Stimulated activated CD8-positive, alpha-beta memory T cell treated with anti-CD3 and anti-CD28 coated beads, Interleukin-7, amount 100 ng/mL, for 4 hours (primary cell): ENCODE measurements at regions not wholly inside any gene's neighbourhood (a gene's known extent, or its start where the extent isn't known, plus 50 kb on each side); places are given as distances from the start of the nearest gene placed in this dataset.
"Not testable (repeated sequence)": the region's sequence is repeated elsewhere in the genome, so short reads cannot be mapped to it uniquely, and the experiment has no call there.

Experiments used
- DNase-seq, 2 donors: peaks; one replicate each; pipeline ENCODE4 v3.0.0-alpha.2; 2020; ENCODE audit warnings: low read depth in 2 of 2

- no peak for DNase-seq
These were observed 473.0 kb upstream of the C16orf82 start for GRCh38 chr16:26593700-26594099.

GRCh38 chr16:26594666-26595065 is 472.1 kb upstream of the C16orf82 start:
- DNase-seq, result no peak

DNA sequence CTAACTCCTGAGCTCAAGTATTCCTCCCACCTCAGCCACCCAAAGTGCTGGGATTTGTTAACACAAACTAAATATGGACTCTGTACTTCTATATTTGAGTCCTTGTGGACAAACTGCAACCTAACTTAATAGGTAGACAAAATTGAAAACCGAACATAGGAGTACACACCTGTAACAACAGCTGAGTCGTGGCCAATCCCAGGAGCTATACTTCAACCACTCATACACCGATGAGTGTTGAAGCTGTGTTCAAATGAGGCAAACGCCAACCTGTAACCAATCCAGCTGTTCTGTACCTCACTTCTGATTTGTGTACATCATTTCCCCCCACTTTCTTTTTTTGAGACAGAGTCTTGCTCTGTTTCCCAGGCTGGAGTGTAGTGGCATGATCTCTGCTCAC is 471.5 kb upstream of the C16orf82 start:
- DNase-seq, result no peak

- not testable (repeated sequence) for DNase-seq
These were observed 470.7 kb upstream of the C16orf82 start for GRCh38 chr16:26596033-26596432.

DNA sequence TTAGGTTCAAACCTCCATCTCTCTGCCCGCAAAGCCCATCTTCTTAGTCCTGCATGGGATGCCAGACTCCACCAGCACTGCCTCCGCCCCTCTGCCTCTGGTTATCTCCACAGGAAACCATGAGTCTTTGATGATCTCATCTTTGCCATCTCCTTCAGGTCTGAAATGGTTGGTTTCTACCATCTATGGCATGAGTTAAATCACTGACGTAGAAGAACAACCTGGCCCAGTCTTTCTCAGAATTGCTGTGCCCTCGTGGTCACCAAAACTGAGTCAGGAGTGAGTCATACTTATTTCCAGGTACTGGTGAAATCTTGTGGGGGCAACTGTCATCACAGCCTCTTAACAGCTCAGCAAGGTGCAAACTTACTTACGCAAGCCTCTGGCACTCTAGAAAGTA is 468.7 kb upstream of the C16orf82 start:
- peak; percentile 43 to 61 for DNase-seq

GRCh38 chr16:26598998-26599784 is 467.5 kb upstream of the C16orf82 start:
- DNase-seq, result no peak

DNA sequence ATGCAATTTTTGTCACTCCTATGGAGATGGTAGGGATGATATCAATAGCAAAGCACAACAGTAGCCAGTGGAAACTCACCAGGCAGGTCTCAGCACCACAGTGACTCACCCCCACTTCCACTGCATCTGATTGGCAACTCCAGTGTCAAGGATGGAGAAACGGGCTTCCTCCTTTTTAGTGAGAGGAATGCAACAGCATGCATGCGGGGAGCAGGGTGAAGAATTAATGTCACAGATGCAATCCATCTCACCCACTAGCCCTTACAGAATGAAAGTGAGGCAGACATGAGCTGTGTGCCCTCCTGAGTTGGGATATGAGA is 467.0 kb upstream of the C16orf82 start:
- no peak for DNase-seq

GRCh38 chr16:26601335-26601734 is 465.4 kb upstream of the C16orf82 start:
- DNase-seq, result no peak

DNA sequence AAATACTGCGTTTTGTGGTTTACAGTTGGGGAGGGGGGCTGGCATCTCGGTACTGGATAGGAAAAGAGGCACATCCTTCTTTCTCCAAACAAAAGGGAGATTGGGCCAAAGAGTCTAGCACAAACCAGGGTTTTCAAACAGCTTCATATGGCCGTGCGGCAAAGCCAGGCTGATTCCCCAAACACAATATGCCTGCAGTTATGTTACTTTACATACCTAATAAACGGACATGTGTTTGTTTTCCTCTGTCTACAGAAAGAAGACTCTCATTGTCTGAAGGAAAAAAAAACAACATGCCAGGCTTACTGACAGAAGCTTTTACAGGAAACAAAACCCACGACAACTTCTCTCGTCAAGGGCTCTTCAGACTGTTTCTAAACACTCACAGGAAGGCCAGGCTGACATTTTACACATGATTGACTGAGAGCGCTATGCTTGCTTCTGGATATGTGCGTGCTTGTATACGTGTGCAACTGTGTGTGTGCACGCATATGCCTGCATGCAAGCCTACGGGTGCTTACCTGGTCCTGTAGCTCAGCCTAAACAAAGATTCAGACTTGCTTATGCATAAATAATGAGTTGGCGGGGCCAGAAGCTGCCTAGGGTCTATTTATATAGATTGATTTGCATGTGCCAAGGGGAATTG is 461.0 kb upstream of the C16orf82 start:
- no peak for DNase-seq

DNA sequence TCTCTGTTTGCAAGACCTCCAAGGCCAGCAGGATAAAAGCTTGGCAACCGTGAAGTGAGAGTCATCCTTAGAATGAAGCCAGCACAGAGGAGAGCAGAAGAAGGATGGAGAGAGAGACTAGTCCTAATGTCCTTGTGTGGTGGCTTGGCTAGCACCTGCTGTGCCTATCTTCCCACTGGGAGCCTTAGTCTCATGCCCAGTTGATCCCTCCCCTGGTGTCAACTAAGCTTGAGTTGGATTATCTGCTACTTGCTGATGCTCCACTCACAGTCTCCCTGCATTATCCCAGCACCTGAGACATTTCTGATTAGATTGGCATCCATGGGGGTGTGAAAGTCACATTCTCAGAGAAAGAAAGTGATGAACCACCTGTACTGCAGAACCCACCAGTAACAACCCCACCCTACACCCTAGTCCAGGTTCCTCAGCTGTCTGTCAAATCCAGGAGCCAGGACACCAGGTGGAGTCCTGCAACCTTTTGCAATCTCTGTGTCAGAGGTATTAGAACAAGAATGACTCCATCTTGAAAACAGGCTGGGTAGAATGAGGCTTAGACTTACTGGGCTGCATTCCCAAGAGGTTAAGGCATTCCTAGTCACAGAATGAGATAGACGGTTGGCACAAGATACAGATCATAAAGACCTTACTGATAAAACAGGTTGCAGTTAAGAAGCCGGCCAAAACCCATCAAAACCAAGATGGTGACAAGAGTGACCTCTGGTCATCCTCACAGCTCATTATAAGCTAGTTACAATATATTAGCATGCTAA is 460.2 kb upstream of the C16orf82 start:
- DNase-seq, result no peak

DNA sequence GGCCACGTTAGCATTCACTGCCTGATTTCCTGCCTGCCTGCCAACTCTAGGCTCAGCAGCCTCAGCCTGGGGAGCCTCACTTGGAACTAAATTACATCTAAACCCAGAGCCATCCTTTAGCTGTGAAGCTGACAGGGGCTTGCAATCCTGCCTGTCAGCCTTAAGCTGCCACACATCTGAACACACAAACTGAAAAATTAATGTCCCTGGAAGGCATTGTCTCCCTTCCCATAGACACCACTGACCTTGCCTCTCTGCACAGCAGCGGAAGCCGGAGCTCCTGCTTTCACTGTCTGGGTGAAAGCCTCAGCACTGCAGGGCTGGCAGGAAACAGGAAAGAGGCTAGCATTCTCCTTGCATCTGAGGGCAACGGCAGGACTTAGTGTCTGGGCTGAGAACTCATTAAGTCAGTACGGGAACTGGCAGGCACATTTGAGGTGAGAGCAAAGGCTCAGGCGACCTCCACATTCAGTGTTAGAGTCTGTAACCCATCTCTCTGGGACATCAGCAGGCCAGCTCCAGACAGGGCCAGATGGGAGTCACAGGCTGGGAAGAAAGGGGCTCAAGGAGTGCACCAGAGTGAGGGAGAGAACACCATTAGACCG is 452.4 kb upstream of the C16orf82 start:
- DNase-seq, result no peak

- DNase-seq, result no peak
These were observed 443.3 kb upstream of the C16orf82 start for GRCh38 chr16:26623442-26623841.

DNA sequence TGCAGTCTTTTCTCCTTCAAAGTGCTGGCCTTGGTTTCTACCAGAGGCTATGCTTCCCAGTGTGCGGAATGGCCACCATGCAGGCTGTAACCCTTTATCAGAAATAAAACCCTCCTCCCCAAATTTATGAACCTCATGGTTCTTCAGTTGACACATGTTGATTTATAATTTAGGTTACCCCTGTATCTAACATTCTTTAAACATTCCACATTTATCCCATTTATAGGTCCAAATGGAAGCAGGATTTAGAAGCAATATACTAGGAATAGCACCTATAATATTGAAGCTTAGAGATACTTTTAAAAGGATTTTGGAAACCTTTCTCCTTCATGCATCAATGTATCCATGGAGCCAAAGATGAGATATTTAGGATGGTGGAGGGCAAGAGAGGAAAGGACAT is 438.8 kb upstream of the C16orf82 start:
- DNase-seq, result no peak

GRCh38 chr16:26631365-26631764 is 435.4 kb upstream of the C16orf82 start:
- DNase-seq, result not testable (repeated sequence)

DNA sequence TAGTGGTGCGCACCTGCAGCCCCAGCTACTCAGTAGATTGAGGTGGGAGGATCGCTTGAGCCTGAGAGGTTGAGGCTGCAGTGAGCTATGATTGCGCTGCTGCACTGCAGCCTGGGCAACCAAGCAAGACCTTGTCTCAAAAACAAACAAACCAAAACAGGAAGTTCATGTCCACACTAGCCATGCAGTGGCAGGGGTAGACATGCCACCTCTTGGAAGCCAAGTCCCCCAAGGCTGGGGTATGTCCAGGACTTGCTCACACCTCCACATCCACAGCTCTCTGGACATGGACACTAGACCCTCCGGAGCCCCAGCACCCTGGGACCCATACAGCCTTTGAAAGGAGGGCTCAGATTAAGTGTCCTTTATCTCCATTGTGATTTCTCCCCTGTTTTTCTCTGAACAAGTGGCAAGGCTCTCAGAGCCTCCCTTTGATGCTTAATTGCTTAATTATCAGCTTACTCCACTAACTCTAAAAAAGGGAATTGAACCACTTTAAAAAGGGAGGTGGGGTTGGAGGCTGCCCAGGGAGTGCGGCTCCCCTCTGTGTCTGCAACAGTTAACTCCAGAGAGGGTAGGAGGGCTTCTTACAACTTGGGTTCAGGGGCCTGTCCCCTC is 424.6 kb upstream of the C16orf82 start:
- no peak for DNase-seq

DNA sequence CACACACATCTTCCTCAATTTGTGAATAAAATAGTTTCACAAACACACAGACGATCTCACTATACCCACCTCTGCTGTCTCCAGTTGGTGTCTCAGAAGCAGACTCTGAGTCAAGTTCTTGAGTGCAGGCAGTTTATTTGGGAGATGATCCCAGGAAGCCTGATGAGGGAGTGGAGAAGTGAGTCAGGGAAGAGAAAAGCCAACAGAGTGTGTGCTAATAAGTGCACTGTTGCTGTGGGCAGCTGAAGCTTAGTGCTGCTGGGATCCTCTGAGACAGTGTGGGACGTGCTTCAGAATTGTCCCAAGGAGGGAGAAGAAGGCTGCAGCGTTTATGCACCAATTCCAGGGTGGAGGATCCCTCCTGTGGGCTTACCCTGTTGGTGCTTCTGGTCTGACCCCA is 423.2 kb upstream of the C16orf82 start:
- DNase-seq, result no peak

DNA sequence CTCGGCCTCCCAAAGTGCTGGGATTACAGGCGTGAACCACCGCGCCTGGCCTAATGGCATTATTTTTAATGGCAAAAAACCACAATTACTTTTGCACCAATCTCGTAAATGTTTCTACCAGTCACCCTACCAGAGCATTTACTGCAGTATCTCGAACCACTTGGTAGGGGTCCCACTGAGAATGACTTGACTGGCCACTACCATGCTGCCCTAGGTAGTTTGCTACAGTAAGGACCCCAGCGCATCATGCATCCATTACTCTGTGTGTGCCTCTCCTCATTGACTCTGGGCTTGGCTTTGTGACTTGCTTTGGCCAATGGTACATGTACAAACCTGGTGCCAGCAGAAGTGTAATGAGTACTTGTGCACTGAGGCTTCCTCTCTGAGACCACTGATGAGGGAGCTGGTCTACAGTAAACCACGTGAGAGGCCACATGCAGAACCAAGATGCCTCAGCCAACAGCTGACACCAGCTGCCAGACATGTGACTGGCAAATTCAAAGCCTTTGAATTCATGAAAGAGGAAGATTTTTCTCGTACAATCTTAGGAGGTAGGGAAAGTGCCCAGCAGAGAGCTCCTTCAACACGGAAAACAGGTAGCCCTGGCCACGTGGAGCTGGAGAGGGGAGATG is 421.7 kb upstream of the C16orf82 start:
- peak in 1 of 2 donors; percentile 1 for DNase-seq

- peak; percentile 7 for DNase-seq
These were observed 421.1 kb upstream of the C16orf82 start for GRCh38 chr16:26645614-26646013.

DNA sequence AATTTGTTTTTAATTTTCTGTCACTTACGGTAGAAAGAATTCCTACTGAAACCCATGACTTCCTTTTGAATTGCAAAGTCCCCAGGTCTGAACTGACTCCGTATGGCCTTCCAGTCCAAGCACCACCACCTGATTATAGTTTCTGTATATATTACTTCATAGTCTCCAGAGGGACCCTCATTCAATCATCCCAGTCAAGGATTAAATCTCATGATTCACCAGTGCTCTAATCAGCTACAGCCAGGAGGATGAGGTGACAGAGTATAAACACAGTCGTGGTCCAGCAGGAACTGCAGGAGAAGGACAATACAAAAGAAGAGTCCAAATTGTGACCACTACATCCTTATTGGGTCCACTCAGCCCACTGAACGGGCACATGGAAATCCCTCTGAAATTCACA is 418.9 kb upstream of the C16orf82 start:
- no peak for DNase-seq

- DNase-seq, result no peak
These were observed 417.9 kb upstream of the C16orf82 start for GRCh38 chr16:26648851-26649250.

DNA sequence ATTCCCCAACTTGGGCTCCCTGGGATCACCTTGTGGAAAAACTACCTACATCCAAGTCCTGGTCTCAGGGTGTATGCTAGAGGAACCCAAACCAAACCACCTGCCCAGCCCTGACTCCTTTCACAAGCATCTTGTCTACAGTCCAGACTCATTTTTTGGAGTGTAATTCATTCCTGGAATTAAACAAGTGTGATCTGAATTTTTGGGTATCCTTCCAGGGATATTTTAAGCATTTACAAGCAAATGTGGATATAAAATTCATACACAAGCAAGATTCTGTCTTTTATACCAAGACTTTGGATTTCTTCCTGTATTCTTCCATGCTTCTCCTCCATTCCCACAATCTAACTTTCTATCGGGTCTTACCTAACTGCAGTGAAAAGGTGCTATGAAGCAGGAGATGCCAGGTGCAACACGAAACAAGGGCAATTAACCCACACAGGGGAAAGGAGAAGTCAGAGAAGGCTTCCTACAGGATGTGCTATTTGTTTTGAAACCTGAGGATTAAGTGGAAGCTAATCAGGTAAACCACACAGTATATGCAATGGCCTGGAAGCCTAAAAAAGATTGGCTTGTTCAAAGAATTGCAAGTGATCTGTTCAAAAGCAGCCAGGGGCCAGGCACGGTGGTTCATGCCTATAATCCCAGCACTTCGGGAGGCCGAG is 417.2 kb upstream of the C16orf82 start:
- DNase-seq, result no peak
